ENCODE measurements at regions not wholly inside any gene's neighbourhood (a gene's known extent, or its start where the extent isn't known, plus 50 kb on each side); places are given as distances from the start of the nearest gene placed in this dataset.

DNA sequence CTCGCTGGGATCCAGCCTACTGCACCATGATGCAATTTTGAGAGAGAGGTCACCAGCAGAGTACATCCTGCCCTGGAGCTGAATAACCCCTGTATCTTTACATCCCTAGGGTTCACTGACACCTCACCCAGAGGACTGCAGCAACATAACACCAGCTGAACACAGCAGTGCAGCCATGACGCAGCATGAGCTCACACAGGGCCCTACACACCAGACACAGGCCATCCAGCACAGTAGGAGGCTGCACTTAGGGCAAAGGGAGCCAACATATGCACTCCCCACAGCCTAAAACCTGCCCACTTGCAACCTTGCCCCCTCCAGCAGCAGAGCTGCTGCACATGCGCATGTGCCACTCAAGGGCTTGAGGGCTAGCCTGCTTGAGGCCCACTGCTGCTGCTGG is 157.3 kb upstream of the SMARCA2 start:
- no peak for ATAC-seq
- WGBS, 3 donors: 73 to 92% (median 91%) methylated on average over 3 of the region's 3 CpGs
- H3K36me3 ChIP-seq (ENCODE audit: insufficient read depth in 1 of 2, low read depth in 1 of 2): no peaks in the 10 kb centered on the region

DNA sequence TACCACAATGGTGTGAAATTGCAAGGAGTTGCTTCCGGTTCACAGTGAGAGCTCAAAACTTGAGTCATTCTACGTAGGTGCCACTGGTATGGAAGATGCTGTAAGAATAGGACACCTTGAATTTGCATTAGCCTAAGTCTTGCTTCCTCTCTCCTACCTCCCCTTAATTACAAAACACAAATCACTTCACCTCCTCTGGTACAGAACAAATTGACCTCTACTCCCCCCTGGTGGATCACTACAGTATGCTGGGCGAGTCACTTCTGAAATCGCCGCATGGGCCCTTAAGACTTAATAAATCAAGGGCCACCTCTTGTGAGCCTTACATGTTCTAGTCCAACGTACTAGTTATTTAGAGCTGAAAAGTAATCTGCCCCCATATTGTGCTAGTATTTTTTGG is 145.3 kb upstream of the SMARCA2 start:
- no peak for DNase-seq
- Histone ChIP-seq H3K27me3 (ENCODE audit: insufficient read depth in 3 of 3, low read length in 2 of 3) (no peaks in the 10 kb centered on the region), H3K4me3 (no peak overlapping the region), H3K4me1 (peaks cover 3% of the 10 kb centered on the region), H3K36me3 (ENCODE audit: insufficient read depth in 1 of 2, low read depth in 1 of 2) (no peaks in the 10 kb centered on the region), H3K27ac (no peak overlapping the region), H3K9me3 (no peaks in the 10 kb centered on the region)
- intact Hi-C loops (cut with DNase I): no loop called here
- no peak for ATAC-seq
- TF ChIP-seq, protein P1, sequence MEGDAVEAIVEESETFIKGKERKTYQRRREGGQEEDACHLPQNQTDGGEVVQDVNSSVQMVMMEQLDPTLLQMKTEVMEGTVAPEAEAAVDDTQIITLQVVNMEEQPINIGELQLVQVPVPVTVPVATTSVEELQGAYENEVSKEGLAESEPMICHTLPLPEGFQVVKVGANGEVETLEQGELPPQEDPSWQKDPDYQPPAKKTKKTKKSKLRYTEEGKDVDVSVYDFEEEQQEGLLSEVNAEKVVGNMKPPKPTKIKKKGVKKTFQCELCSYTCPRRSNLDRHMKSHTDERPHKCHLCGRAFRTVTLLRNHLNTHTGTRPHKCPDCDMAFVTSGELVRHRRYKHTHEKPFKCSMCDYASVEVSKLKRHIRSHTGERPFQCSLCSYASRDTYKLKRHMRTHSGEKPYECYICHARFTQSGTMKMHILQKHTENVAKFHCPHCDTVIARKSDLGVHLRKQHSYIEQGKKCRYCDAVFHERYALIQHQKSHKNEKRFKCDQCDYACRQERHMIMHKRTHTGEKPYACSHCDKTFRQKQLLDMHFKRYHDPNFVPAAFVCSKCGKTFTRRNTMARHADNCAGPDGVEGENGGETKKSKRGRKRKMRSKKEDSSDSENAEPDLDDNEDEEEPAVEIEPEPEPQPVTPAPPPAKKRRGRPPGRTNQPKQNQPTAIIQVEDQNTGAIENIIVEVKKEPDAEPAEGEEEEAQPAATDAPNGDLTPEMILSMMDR (IDR thresholded peaks at IDR 0.05): peak; percentile 35
- WGBS, 3 donors: 66 to 70% (median 68%) methylated on average over 6 of the region's 6 CpGs

More for the DNA sequence above, 157.3 kb upstream of the SMARCA2 start:
- intact Hi-C loops (cut with DNase I): no loop called here
- no peaks in the 10 kb centered on the region for H3K27me3 ChIP-seq (ENCODE audit: insufficient read depth in 3 of 3, low read length in 2 of 3)
- H3K4me1 ChIP-seq: no peaks in the 10 kb centered on the region
- no peak overlapping the region for H3K4me3 ChIP-seq
- no peak overlapping the region for H3K27ac ChIP-seq
- TF ChIP-seq, protein P1 (IDR thresholded peaks at IDR 0.05): no peak
- H3K9me3 ChIP-seq: no peaks in the 10 kb centered on the region
- DNase-seq: no peak

DNA sequence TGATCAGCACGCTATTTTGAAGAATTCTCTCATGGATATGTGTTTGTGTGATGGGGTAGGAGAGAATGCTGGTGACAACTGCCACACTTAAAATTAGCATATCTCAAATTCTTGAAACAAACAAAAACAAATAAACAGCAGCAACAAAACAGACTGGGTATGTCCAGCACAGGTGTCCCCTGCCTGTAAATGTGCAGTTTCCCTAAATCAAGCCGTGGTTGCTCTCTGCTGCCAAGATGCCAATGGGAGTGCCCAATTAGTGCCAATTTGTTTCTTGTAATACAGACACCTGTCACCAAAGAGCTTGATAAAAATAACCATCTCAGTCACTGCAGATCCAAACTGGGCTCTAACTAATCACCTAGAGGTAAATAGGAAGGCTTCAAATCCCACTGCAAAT is 144.2 kb upstream of the SMARCA2 start:
- no peaks in the 10 kb centered on the region for H3K36me3 ChIP-seq (ENCODE audit: insufficient read depth in 1 of 2, low read depth in 1 of 2)
- ATAC-seq (peak in 2 of 4 donors; percentile 36 to 39), DNase-seq (no peak)
- TF ChIP-seq, protein P1 (IDR thresholded peaks at IDR 0.05): no peak
- H3K27me3 ChIP-seq (ENCODE audit: insufficient read depth in 3 of 3, low read length in 2 of 3): no peaks in the 10 kb centered on the region
- intact Hi-C loops (cut with DNase I): no loop called here
- no peaks in the 10 kb centered on the region for H3K9me3 ChIP-seq
- WGBS, 3 donors: 54 to 56% (median 56%) methylated on average over 2 of the region's 2 CpGs
- H3K27ac ChIP-seq: no peak overlapping the region
- no peak overlapping the region for H3K4me3 ChIP-seq
- H3K4me1 ChIP-seq: peaks cover 3% of the 10 kb centered on the region

DNA sequence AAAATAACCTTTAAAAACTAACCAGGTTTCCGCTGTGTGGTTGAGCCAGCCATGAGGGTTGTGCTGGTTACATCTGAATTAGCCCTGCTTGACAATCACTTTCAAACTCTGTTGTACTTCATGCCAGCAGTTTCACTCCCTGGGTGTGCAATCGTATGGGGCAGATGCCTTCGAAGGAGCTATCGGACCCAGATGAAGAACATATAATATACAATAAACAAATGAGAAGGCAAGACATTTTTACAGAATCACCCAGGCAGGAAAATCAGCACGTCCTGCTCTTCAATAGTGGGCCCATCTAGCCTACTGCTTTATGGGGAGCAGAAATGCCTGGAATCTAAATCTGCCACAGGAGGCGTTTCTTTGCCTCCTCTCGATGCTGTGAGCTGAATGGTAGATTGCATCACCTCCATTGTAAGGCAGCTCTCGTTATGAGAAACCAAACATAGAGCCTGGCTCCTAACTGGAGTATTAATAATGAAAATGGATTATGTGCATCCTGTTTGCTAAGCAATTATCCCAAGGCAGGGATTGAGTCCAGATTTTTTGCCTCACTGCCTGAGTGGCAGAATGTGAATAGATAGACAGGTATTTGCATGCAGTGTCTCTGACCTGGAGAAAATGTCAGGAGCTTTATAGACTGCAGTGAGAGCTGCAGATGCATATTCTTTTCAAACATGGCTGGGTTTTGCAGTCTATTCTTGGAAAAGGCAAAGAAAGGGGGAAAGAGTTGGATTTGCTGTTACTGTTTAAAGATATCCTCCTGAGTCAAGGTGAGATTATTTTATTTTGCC is 143.3 kb upstream of the SMARCA2 start:
- 49 to 60% (median 53%) methylated on average over 8 of the region's 8 CpGs for WGBS, 3 donors
- intact Hi-C loops (cut with DNase I): no loop called here

More for the DNA sequence above, 143.3 kb upstream of the SMARCA2 start:
- TF ChIP-seq, protein P1 (IDR thresholded peaks at IDR 0.05): no peak
- no peak overlapping the region for H3K4me3 ChIP-seq
- no peak overlapping the region for H3K27ac ChIP-seq
- H3K36me3 ChIP-seq (ENCODE audit: insufficient read depth in 1 of 2, low read depth in 1 of 2): no peaks in the 10 kb centered on the region
- ATAC-seq: no peak
- H3K27me3 ChIP-seq (ENCODE audit: insufficient read depth in 3 of 3, low read length in 2 of 3): no peaks in the 10 kb centered on the region
- H3K4me1 ChIP-seq: peaks cover 3% of the 10 kb centered on the region
- no peaks in the 10 kb centered on the region for H3K9me3 ChIP-seq
- no peak for DNase-seq
